NCI-H524 treated with DMSO at 0.1 percent for 48 hours (cell line): ENCODE measurements at regions not wholly inside any gene's neighbourhood (a gene's known extent, or its start where the extent isn't known, plus 50 kb on each side); places are given as distances from the start of the nearest gene placed in this dataset.

Experiments
- DNase-seq: peaks from one replicate; lab custom pipeline; 2025; lab: John Stamatoyannopoulos, UW

GRCh38 chr22:49026494-49027367, 800.9 kb downstream of the BRD1 start:
- DNase-seq: peak; percentile 57

GRCh38 chr22:49025791-49026493, 801.7 kb downstream of the BRD1 start:
- no peak for DNase-seq

GRCh38 chr22:49024775-49025440, 802.8 kb downstream of the BRD1 start:
- DNase-seq: no peak

GRCh38 chr22:49023879-49024774, 803.5 kb downstream of the BRD1 start:
- no peak for DNase-seq

- DNase-seq: no peak
Measured at GRCh38 chr22:49023161-49023878, 804.4 kb downstream of the BRD1 start.

- no peak for DNase-seq
Measured at GRCh38 chr22:49022816-49023160, 804.9 kb downstream of the BRD1 start.

GRCh38 chr22:49021926-49022815, 805.5 kb downstream of the BRD1 start:
- DNase-seq: no peak

- no peak for DNase-seq
Measured at GRCh38 chr22:49021131-49021925, 806.3 kb downstream of the BRD1 start.

- DNase-seq: no peak
Measured at GRCh38 chr22:49019737-49020713, 807.6 kb downstream of the BRD1 start.

- DNase-seq: no peak
Measured at GRCh38 chr22:49018601-49019000, 809.1 kb downstream of the BRD1 start.

GRCh38 chr22:49017482-49018329, 810.0 kb downstream of the BRD1 start:
- DNase-seq: no peak

GRCh38 chr22:49016909-49017481, 810.7 kb downstream of the BRD1 start:
- no peak for DNase-seq

- DNase-seq: no peak
Measured at GRCh38 chr22:49015993-49016908, 811.4 kb downstream of the BRD1 start.

GRCh38 chr22:49015459-49015858, 812.2 kb downstream of the BRD1 start:
- no peak for DNase-seq
